ENCODE measurements at regions not wholly inside any gene's neighbourhood (a gene's known extent, or its start where the extent isn't known, plus 50 kb on each side); places are given as distances from the start of the nearest gene placed in this dataset.

- Histone ChIP-seq H3K9ac (ENCODE audit: low read length in 5 of 5) (no peak overlapping the region), H3K27me3 (ENCODE audit: control insufficient read depth in 5 of 5, insufficient read depth in 4 of 5, low read length in 5 of 5) (no peaks in the 10 kb centered on the region), H3K4me3 (ENCODE audit: low read depth in 1 of 5, low read length in 5 of 5) (no peak overlapping the region), H3K4me1 (ENCODE audit: control insufficient read depth in 5 of 5, insufficient read depth in 5 of 5, low read length in 5 of 5) (peaks cover 0 to 19% (median 12%) of the 10 kb centered on the region in 5 donors), H3K27ac (ENCODE audit: low read depth, low read length) (no peak overlapping the region), H3K36me3 (ENCODE audit: control insufficient read depth in 5 of 5, insufficient read depth in 5 of 5, low read length in 5 of 5) (no peaks in the 10 kb centered on the region), H3K9me3 (ENCODE audit: control insufficient read depth in 5 of 5, low read length in 5 of 5) (no peaks in the 10 kb centered on the region)
These were observed 156.1 kb upstream of the APCDD1 start for GRCh38 chr18:10298346-10298745.

- Histone ChIP-seq H3K27ac (ENCODE audit: low read depth, low read length) (no peak overlapping the region), H3K27me3 (ENCODE audit: control insufficient read depth in 5 of 5, insufficient read depth in 4 of 5, low read length in 5 of 5) (no peaks in the 10 kb centered on the region), H3K4me1 (ENCODE audit: control insufficient read depth in 5 of 5, insufficient read depth in 5 of 5, low read length in 5 of 5) (peaks cover 0 to 28% (median 18%) of the 10 kb centered on the region in 5 donors), H3K9me3 (ENCODE audit: control insufficient read depth in 5 of 5, low read length in 5 of 5) (no peaks in the 10 kb centered on the region), H3K36me3 (ENCODE audit: control insufficient read depth in 5 of 5, insufficient read depth in 5 of 5, low read length in 5 of 5) (no peaks in the 10 kb centered on the region), H3K9ac (ENCODE audit: low read length in 5 of 5) (no peak overlapping the region), H3K4me3 (ENCODE audit: low read depth in 1 of 5, low read length in 5 of 5) (peak overlapping the region in 1 of 5 donors; percentile 13)
These were observed 154.8 kb upstream of the APCDD1 start for GRCh38 chr18:10299643-10300042.

DNA sequence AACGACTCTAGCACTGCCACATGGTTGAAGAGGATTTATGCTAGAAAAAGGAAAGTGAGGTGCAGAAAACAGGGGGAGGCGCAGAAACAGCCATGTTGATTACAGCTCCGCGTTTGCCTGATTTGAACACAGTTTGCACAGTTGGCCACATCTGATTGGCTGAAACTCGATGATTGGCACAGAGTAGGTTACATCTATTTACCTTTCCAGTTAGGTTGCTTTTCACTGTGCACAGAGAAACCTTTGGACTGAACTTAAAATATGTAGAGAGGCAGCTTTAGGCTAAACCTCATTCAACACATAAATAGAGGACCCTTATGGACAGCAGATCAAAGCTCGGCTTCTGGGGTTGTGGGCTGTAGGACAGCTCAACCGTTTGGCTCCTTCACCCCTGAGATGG lies 153.7 kb upstream of the APCDD1 start:
- Histone ChIP-seq H3K9ac (ENCODE audit: low read length in 5 of 5) (no peak overlapping the region), H3K9me3 (ENCODE audit: control insufficient read depth in 5 of 5, low read length in 5 of 5) (no peaks in the 10 kb centered on the region), H3K27me3 (ENCODE audit: control insufficient read depth in 5 of 5, insufficient read depth in 4 of 5, low read length in 5 of 5) (no peaks in the 10 kb centered on the region), H3K36me3 (ENCODE audit: control insufficient read depth in 5 of 5, insufficient read depth in 5 of 5, low read length in 5 of 5) (no peaks in the 10 kb centered on the region), H3K4me1 (ENCODE audit: control insufficient read depth in 5 of 5, insufficient read depth in 5 of 5, low read length in 5 of 5) (peaks cover 2 to 36% (median 27%) of the 10 kb centered on the region in 5 donors), H3K27ac (ENCODE audit: low read depth, low read length) (no peak overlapping the region), H3K4me3 (ENCODE audit: low read depth in 1 of 5, low read length in 5 of 5) (no peak overlapping the region)

DNA sequence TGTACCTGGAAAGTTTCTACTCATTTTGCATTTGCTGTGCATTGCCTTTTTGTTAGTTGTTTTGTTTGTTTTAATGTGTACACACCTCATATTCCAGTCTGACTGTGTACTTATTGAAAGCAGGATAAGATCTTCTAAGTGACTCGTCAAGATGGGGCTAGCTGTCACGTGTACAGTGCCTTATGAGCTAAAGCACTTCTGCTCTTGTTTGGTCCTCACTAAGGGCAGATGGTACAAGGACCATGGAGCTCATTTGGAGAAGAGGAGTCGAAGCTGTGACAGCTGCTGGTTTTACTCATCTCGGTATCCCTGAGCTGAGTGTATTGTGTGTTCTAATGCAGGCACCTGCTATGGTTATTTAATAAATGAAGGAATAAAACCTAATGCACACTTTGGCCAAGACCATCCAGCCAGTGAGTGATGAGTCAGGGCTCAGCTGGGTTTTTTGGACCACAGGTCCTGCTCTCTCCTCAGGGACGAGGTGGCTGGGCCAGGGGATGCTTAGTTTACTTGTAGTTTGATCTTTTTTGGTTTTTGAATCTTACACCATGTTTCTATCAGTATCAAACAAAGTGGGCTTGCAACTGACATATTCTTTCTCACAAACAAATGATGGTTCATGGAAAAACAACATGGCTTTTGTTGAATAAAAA lies 152.5 kb upstream of the APCDD1 start:
- Histone ChIP-seq H3K4me3 (ENCODE audit: low read depth in 1 of 5, low read length in 5 of 5) (no peak overlapping the region), H3K36me3 (ENCODE audit: control insufficient read depth in 5 of 5, insufficient read depth in 5 of 5, low read length in 5 of 5) (no peaks in the 10 kb centered on the region), H3K9me3 (ENCODE audit: control insufficient read depth in 5 of 5, low read length in 5 of 5) (no peaks in the 10 kb centered on the region), H3K27ac (ENCODE audit: low read depth, low read length) (no peak overlapping the region), H3K27me3 (ENCODE audit: control insufficient read depth in 5 of 5, insufficient read depth in 4 of 5, low read length in 5 of 5) (no peaks in the 10 kb centered on the region), H3K4me1 (ENCODE audit: control insufficient read depth in 5 of 5, insufficient read depth in 5 of 5, low read length in 5 of 5) (peaks cover 2 to 36% (median 27%) of the 10 kb centered on the region in 5 donors), H3K9ac (ENCODE audit: low read length in 5 of 5) (no peak overlapping the region)

GRCh38 chr18:10303171-10303570 lies 151.3 kb upstream of the APCDD1 start:
- H3K4me1 ChIP-seq (ENCODE audit: control insufficient read depth in 5 of 5, insufficient read depth in 5 of 5, low read length in 5 of 5), result peaks cover 2 to 31% (median 27%) of the 10 kb centered on the region in 5 donors
- H3K27ac ChIP-seq (ENCODE audit: low read depth, low read length), result no peak overlapping the region
- H3K4me3 ChIP-seq (ENCODE audit: low read depth in 1 of 5, low read length in 5 of 5), result no peak overlapping the region
- H3K27me3 ChIP-seq (ENCODE audit: control insufficient read depth in 5 of 5, insufficient read depth in 4 of 5, low read length in 5 of 5), result no peaks in the 10 kb centered on the region
- H3K9ac ChIP-seq (ENCODE audit: low read length in 5 of 5), result no peak overlapping the region
- H3K9me3 ChIP-seq (ENCODE audit: control insufficient read depth in 5 of 5, low read length in 5 of 5), result no peaks in the 10 kb centered on the region
- no peaks in the 10 kb centered on the region for H3K36me3 ChIP-seq (ENCODE audit: control insufficient read depth in 5 of 5, insufficient read depth in 5 of 5, low read length in 5 of 5)

DNA sequence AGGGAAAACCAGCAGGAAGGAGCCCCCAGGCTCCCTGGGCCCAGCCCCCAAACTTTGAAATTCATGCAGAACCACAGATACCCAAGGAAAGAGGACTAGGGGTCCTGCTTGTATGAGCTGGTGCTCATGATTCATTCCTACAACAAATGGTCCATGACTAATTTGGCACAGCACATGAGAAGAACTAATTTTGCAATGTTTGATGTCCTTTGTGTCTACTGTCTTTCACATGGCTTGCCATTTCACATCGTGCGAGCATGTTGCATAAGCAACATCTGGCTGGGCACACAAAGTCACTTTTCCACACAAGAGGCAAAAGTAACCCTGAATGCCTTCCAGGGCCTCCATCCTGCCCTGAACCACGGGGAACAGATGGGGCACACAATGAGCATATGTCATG lies 149.6 kb upstream of the APCDD1 start:
- Histone ChIP-seq H3K4me3 (ENCODE audit: low read depth in 1 of 5, low read length in 5 of 5) (peak overlapping the region in 1 of 5 donors; percentile 25), H3K27me3 (ENCODE audit: control insufficient read depth in 5 of 5, insufficient read depth in 4 of 5, low read length in 5 of 5) (no peaks in the 10 kb centered on the region), H3K27ac (ENCODE audit: low read depth, low read length) (peak overlapping the region; percentile 34), H3K36me3 (ENCODE audit: control insufficient read depth in 5 of 5, insufficient read depth in 5 of 5, low read length in 5 of 5) (no peaks in the 10 kb centered on the region), H3K9me3 (ENCODE audit: control insufficient read depth in 5 of 5, low read length in 5 of 5) (no peaks in the 10 kb centered on the region), H3K4me1 (ENCODE audit: control insufficient read depth in 5 of 5, insufficient read depth in 5 of 5, low read length in 5 of 5) (peaks cover 1 to 19% (median 14%) of the 10 kb centered on the region in 5 donors), H3K9ac (ENCODE audit: low read length in 5 of 5) (peak overlapping the region in 1 of 5 donors; percentile 42)

DNA sequence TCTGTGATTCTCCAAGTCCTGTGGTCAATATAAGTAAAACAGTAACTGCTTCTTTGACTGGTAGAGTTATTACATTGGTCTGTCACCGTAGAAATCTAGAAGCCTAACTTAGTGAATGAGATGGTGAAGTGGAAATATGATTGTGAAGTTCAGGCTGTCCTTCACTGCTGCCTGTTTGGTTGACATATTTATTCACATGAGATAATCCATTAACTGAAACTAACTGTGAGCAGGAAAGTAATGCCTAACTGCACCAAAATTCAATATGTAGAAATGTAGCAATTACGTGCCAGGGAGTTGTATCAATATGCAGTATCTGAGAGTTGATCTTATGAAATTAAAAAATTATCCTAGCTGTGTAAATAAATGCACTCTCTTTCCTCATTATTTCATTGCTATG lies 147.7 kb upstream of the APCDD1 start:
- Histone ChIP-seq H3K9me3 (ENCODE audit: control insufficient read depth in 5 of 5, low read length in 5 of 5) (no peaks in the 10 kb centered on the region), H3K27ac (ENCODE audit: low read depth, low read length) (no peak overlapping the region), H3K4me1 (ENCODE audit: control insufficient read depth in 5 of 5, insufficient read depth in 5 of 5, low read length in 5 of 5) (peaks cover 0 to 18% (median 14%) of the 10 kb centered on the region in 5 donors), H3K27me3 (ENCODE audit: control insufficient read depth in 5 of 5, insufficient read depth in 4 of 5, low read length in 5 of 5) (no peaks in the 10 kb centered on the region), H3K9ac (ENCODE audit: low read length in 5 of 5) (no peak overlapping the region), H3K36me3 (ENCODE audit: control insufficient read depth in 5 of 5, insufficient read depth in 5 of 5, low read length in 5 of 5) (no peaks in the 10 kb centered on the region), H3K4me3 (ENCODE audit: low read depth in 1 of 5, low read length in 5 of 5) (no peak overlapping the region)

DNA sequence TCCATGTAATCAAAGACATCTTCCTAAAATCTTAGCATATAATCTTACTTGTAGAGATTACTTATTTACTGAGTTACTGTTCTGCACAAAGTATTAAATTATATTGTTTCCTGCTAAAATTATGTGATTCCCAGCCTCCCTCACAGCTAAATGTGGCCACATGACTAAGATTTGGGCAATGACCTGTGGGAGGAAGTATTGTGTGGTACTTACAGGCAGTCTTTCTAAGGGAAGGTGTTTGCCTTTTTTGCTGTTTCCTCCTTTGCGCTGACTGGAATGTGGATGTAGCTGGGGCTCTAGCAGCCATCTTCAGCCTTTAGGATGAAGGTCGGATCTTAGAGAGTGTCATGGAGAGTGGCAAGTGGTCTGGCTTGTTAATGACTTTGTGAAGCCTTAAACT lies 146.3 kb upstream of the APCDD1 start:
- peaks cover 0 to 18% (median 14%) of the 10 kb centered on the region in 5 donors for H3K4me1 ChIP-seq (ENCODE audit: control insufficient read depth in 5 of 5, insufficient read depth in 5 of 5, low read length in 5 of 5)
- H3K9ac ChIP-seq (ENCODE audit: low read length in 5 of 5), result no peak overlapping the region
- no peaks in the 10 kb centered on the region for H3K9me3 ChIP-seq (ENCODE audit: control insufficient read depth in 5 of 5, low read length in 5 of 5)
- no peak overlapping the region for H3K27ac ChIP-seq (ENCODE audit: low read depth, low read length)
- no peak overlapping the region for H3K4me3 ChIP-seq (ENCODE audit: low read depth in 1 of 5, low read length in 5 of 5)
- no peaks in the 10 kb centered on the region for H3K27me3 ChIP-seq (ENCODE audit: control insufficient read depth in 5 of 5, insufficient read depth in 4 of 5, low read length in 5 of 5)
- no peaks in the 10 kb centered on the region for H3K36me3 ChIP-seq (ENCODE audit: control insufficient read depth in 5 of 5, insufficient read depth in 5 of 5, low read length in 5 of 5)

- Histone ChIP-seq H3K9me3 (ENCODE audit: control insufficient read depth in 5 of 5, low read length in 5 of 5) (no peaks in the 10 kb centered on the region), H3K4me3 (ENCODE audit: low read depth in 1 of 5, low read length in 5 of 5) (no peak overlapping the region), H3K36me3 (ENCODE audit: control insufficient read depth in 5 of 5, insufficient read depth in 5 of 5, low read length in 5 of 5) (no peaks in the 10 kb centered on the region), H3K27ac (ENCODE audit: low read depth, low read length) (no peak overlapping the region), H3K9ac (ENCODE audit: low read length in 5 of 5) (no peak overlapping the region), H3K27me3 (ENCODE audit: control insufficient read depth in 5 of 5, insufficient read depth in 4 of 5, low read length in 5 of 5) (no peaks in the 10 kb centered on the region), H3K4me1 (ENCODE audit: control insufficient read depth in 5 of 5, insufficient read depth in 5 of 5, low read length in 5 of 5) (peaks cover 0 to 6% (median 0%) of the 10 kb centered on the region in 5 donors)
These were observed 143.8 kb upstream of the APCDD1 start for GRCh38 chr18:10310626-10311025.

DNA sequence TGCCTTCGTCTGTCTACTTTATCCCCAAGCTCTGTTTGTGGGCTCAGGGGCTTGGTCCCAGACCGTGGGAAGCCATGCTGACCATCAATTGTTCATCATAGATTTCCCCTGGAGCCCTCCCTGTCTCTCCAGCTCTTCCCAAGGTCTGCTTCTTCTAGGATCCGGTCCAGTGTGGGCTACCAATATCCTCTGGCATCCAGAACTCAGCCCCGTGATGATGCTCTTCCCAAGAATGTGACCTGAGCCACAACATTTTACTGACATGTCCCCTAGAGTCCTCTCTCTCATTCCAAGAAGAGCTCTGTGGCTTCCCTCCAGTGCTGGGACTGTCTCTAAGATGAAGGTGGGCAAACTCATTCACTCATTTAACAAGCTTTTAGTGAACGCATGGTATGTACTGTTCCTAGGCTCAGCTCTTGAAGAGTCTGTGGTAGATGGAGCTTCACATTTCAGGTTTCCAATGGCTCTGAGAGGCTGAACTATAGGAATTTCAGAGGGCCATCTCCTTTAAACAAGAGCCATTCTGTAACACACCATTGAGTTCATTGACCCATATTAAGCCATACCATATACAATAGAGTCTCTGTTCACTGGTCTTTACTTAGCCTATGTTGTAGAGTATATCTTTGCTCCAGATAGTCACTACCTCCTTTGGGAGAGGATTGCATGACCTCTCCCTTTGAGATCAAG lies 142.0 kb upstream of the APCDD1 start:
- H3K27ac ChIP-seq (ENCODE audit: low read depth, low read length), result no peak overlapping the region

More for the DNA sequence above, 142.0 kb upstream of the APCDD1 start:
- no peaks in the 10 kb centered on the region for H3K27me3 ChIP-seq (ENCODE audit: control insufficient read depth in 5 of 5, insufficient read depth in 4 of 5, low read length in 5 of 5)
- peaks cover 0 to 6% (median 0%) of the 10 kb centered on the region in 5 donors for H3K4me1 ChIP-seq (ENCODE audit: control insufficient read depth in 5 of 5, insufficient read depth in 5 of 5, low read length in 5 of 5)
- H3K9ac ChIP-seq (ENCODE audit: low read length in 5 of 5), result no peak overlapping the region
- H3K36me3 ChIP-seq (ENCODE audit: control insufficient read depth in 5 of 5, insufficient read depth in 5 of 5, low read length in 5 of 5), result no peaks in the 10 kb centered on the region
- H3K4me3 ChIP-seq (ENCODE audit: low read depth in 1 of 5, low read length in 5 of 5), result no peak overlapping the region
- H3K9me3 ChIP-seq (ENCODE audit: control insufficient read depth in 5 of 5, low read length in 5 of 5), result no peaks in the 10 kb centered on the region

Data from subcutaneous abdominal adipose tissue (tissue), 5 donors.